Mesendoderm (in vitro differentiated cells): ENCODE measurements at regions not wholly inside any gene's neighbourhood (a gene's known extent, or its start where the extent isn't known, plus 50 kb on each side); places are given as distances from the start of the nearest gene placed in this dataset.

Experiments
- DNase-seq: peaks from one replicate; pipeline ENCODE4 v3.0.0; 2013
- H2AK5ac ChIP-seq: 2 replicates; pipeline ENCODE4 v1.6.1; 2013; ENCODE audit warnings: low read length, inconsistent platforms
- H2BK120ac ChIP-seq: 2 replicates; pipeline ENCODE4 v1.6.1; 2013; ENCODE audit warnings: low read depth, mild to moderate bottlenecking, low read length, moderate library complexity, mixed read lengths
- H2BK15ac ChIP-seq: replicated peaks from 2 replicates; pipeline ENCODE4 v1.6.1; 2013; ENCODE audit warnings: low read depth, mild to moderate bottlenecking, moderate library complexity
- H2BK5ac ChIP-seq: 2 replicates; pipeline ENCODE4 v1.6.1; 2013; ENCODE audit warnings: low read length, inconsistent platforms
- H3K18ac ChIP-seq: 2 replicates; pipeline ENCODE4 v1.6.1; 2013; ENCODE audit warnings: mild to moderate bottlenecking, low read length, mixed read lengths
- H3K23ac ChIP-seq: one replicate; pipeline ENCODE4 v1.6.1; 2013; ENCODE audit warnings: low read length
- H3K27ac ChIP-seq: 2 replicates; pipeline ENCODE4 v1.5.1; 2013; ENCODE audit warnings: low read depth, mild to moderate bottlenecking, inconsistent platforms, low read length, moderate library complexity
- H3K27me3 ChIP-seq: 2 replicates; pipeline ENCODE4 v1.6.1; 2013; ENCODE audit warnings: low read length, control low read depth, mild to moderate bottlenecking, inconsistent platforms; ENCODE audit not compliant: insufficient read depth, poor library complexity
- H3K36me3 ChIP-seq: 2 replicates; pipeline ENCODE4 v1.6.1; 2013; ENCODE audit warnings: low read length, inconsistent platforms; ENCODE audit not compliant: control insufficient read depth, insufficient read depth
- H3K4ac ChIP-seq: one replicate; pipeline ENCODE4 v1.6.1; 2013; ENCODE audit warnings: low read depth, mild to moderate bottlenecking, low read length, moderate library complexity
- H3K4me1 ChIP-seq: 2 replicates; pipeline ENCODE4 v1.6.1; 2013; ENCODE audit warnings: low read depth, low read length, inconsistent platforms; ENCODE audit not compliant: control insufficient read depth
- H3K4me2 ChIP-seq: 2 replicates; pipeline ENCODE4 v1.6.1; 2013; ENCODE audit warnings: low read length
- H3K4me3 ChIP-seq: 2 replicates; pipeline ENCODE4 v1.5.1; 2013; ENCODE audit warnings: mild to moderate bottlenecking, low read length
- H3K56ac ChIP-seq: one replicate; pipeline ENCODE4 v1.6.1; 2013; ENCODE audit warnings: low read length
- H3K79me1 ChIP-seq: 2 replicates; pipeline ENCODE4 v1.6.1; 2013; ENCODE audit warnings: low read length, inconsistent platforms
- H3K79me2 ChIP-seq: 2 replicates; pipeline ENCODE4 v1.6.1; 2013; ENCODE audit warnings: mild to moderate bottlenecking, low read length; ENCODE audit not compliant: control insufficient read depth, insufficient read depth
- H3K9ac ChIP-seq: 2 replicates; pipeline ENCODE4 v1.6.1; 2013; ENCODE audit warnings: low read length, inconsistent platforms
- H4K5ac ChIP-seq: one replicate; pipeline ENCODE4 v1.6.1; 2013; ENCODE audit warnings: low read length
- H4K8ac ChIP-seq: one replicate; pipeline ENCODE4 v1.6.1; 2013; ENCODE audit warnings: low read depth, mild to moderate bottlenecking, control low read depth, low read length, moderate library complexity
- WGBS: extraction: QIAGEN DNeasy Blood & Tissue Kit; methylation state at CpG from one replicate; pipeline ENCODE4 v1.1.7; 2013; ENCODE audit warnings: low lambda C conversion rate, missing lambda C conversion rate; ENCODE audit not compliant: insufficient coverage; ENCODE audit errors: extremely low coverage; 5-methylcytosine and 5-hydroxymethylcytosine counted together

DNA sequence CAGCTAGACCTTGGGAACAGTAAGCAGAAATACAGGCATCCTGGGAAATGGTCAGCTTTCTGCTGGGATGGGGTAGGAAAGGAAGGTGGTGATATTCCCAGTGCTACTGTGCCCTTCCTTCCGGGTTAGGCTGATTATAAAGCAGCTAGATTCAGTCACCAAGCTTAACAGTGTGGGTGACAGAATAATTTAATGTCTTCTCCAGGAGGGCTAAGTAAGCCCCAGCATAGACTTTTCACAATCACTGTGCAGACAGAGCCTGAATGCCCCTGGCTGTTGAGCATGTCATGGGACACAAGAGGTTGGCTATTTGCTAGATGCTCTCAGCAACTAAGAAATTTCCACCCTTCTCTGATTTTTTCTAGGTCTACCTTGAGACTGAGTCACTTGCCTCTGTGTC is 513.0 kb downstream of the TOX3 start:
- H2BK15ac ChIP-seq = no peak overlapping the region
- no peak overlapping the region for H3K4me2 ChIP-seq
- H4K5ac ChIP-seq = no peak overlapping the region
- no peak overlapping the region for H3K18ac ChIP-seq
- H3K36me3 ChIP-seq = no peaks in the 10 kb centered on the region
- no CpG with 5 or more reads among the region's 1 CpG for WGBS
- no peak overlapping the region for H3K27ac ChIP-seq
- H2BK120ac ChIP-seq = no peak overlapping the region
- H3K9ac ChIP-seq = no peak overlapping the region
- no peak overlapping the region for H3K4me3 ChIP-seq
- no peaks in the 10 kb centered on the region for H3K4me1 ChIP-seq
- DNase-seq = no peak
- H3K23ac ChIP-seq = no peak overlapping the region
- H3K27me3 ChIP-seq = no peaks in the 10 kb centered on the region
- no peak overlapping the region for H3K4ac ChIP-seq
- H2AK5ac ChIP-seq = no peak overlapping the region
- H4K8ac ChIP-seq = no peak overlapping the region
- H2BK5ac ChIP-seq = no peak overlapping the region
- no peaks in the 10 kb centered on the region for H3K79me1 ChIP-seq
- H3K79me2 ChIP-seq = no peaks in the 10 kb centered on the region
- no peak overlapping the region for H3K56ac ChIP-seq

DNA sequence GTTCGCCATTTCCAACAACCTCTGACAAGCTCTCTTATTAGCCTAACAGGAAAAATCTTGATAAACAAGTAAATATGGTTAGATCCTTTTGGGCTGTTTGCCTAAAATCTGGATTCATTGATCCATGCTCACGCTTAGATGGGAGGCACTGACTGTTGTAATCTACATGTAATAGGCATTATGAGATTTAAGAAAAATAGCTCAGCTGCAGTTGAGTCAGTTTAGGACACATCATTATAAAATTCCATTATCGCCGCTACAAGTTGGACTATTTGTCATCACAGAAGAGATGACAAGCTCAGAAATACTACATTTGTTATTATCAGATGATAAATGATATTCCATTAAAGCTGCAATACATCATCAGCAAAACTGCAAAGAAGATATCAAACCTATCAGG is 524.0 kb downstream of the TOX3 start:
- Histone ChIP-seq H2BK120ac (no peak overlapping the region), H3K4ac (no peak overlapping the region), H3K79me2 (no peaks in the 10 kb centered on the region), H3K9ac (no peak overlapping the region), H3K23ac (no peak overlapping the region), H3K36me3 (no peaks in the 10 kb centered on the region), H2BK5ac (no peak overlapping the region), H3K4me1 (no peaks in the 10 kb centered on the region), H3K4me3 (no peak overlapping the region), H2BK15ac (no peak overlapping the region), H4K8ac (no peak overlapping the region), H3K27ac (no peak overlapping the region), H2AK5ac (no peak overlapping the region), H3K56ac (no peak overlapping the region), H3K18ac (no peak overlapping the region), H4K5ac (no peak overlapping the region), H3K27me3 (no peaks in the 10 kb centered on the region), H3K4me2 (no peak overlapping the region), H3K79me1 (no peaks in the 10 kb centered on the region)
- no CpG with 5 or more reads among the region's 4 CpGs for WGBS
- DNase-seq = no peak

DNA sequence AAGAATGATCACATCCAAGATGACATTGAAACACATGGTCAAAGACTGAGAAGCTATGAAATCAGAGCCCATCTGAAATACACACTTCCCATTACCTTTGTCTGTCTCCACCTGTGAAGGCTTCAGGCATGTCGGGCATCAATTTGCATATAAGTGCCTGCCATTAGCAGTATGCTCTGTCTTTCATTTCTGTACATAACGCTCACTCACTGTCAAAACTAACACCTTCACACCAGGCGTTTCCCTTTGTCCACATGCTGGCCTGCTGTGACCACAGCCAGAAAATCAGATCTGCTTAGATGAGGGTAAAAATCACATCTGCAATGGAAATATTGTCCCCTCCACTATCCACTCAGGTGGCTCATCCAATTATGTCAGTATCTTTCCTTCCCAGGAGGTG is 524.8 kb downstream of the TOX3 start:
- Histone ChIP-seq H3K4me3 (no peak overlapping the region), H2AK5ac (no peak overlapping the region), H3K4me1 (no peaks in the 10 kb centered on the region), H3K4ac (no peak overlapping the region), H4K8ac (no peak overlapping the region), H3K79me2 (no peaks in the 10 kb centered on the region), H2BK120ac (no peak overlapping the region), H2BK5ac (no peak overlapping the region), H2BK15ac (no peak overlapping the region), H3K79me1 (no peaks in the 10 kb centered on the region), H3K18ac (no peak overlapping the region), H3K4me2 (no peak overlapping the region), H3K36me3 (no peaks in the 10 kb centered on the region), H3K27me3 (no peaks in the 10 kb centered on the region), H3K56ac (no peak overlapping the region), H3K27ac (no peak overlapping the region), H4K5ac (no peak overlapping the region), H3K23ac (no peak overlapping the region), H3K9ac (no peak overlapping the region)
- DNase-seq = no peak
- WGBS = no CpG with 5 or more reads among the region's 3 CpGs

DNA sequence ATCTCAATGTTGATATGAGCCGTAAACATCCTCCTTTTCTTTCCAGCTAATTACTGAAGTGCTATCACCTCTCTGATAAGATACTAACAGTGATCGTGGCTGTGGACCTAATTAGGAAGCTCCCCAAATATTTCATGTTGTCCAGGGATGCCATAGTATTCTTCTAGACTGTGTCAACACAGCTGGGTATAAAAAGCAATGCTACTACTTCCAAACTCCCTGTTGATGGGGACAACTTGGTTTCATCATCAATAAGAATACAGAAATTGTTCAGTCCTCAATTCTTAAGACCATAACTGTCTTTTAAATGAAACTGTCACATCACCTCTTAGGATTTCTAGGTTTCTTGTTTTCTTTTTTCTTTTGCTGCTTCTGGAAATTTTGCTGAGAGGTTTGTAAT is 530.6 kb downstream of the TOX3 start:
- peak; percentile 25 for DNase-seq
- H4K8ac ChIP-seq = no peak overlapping the region
- no peak overlapping the region for H2BK5ac ChIP-seq
- no peak overlapping the region for H3K9ac ChIP-seq
- H3K79me1 ChIP-seq = no peaks in the 10 kb centered on the region
- no peak overlapping the region for H3K4ac ChIP-seq
- no peak overlapping the region for H3K4me2 ChIP-seq
- H3K23ac ChIP-seq = no peak overlapping the region
- no peaks in the 10 kb centered on the region for H3K79me2 ChIP-seq
- H3K56ac ChIP-seq = no peak overlapping the region
- H2BK120ac ChIP-seq = no peak overlapping the region
- H3K4me3 ChIP-seq = no peak overlapping the region
- no peak overlapping the region for H3K27ac ChIP-seq
- no peaks in the 10 kb centered on the region for H3K4me1 ChIP-seq
- H4K5ac ChIP-seq = no peak overlapping the region
- H3K27me3 ChIP-seq = no peaks in the 10 kb centered on the region
- H2BK15ac ChIP-seq = no peak overlapping the region
- H2AK5ac ChIP-seq = no peak overlapping the region
- no peaks in the 10 kb centered on the region for H3K36me3 ChIP-seq
- WGBS = no CpG with 5 or more reads among the region's 2 CpGs
- no peak overlapping the region for H3K18ac ChIP-seq

DNA sequence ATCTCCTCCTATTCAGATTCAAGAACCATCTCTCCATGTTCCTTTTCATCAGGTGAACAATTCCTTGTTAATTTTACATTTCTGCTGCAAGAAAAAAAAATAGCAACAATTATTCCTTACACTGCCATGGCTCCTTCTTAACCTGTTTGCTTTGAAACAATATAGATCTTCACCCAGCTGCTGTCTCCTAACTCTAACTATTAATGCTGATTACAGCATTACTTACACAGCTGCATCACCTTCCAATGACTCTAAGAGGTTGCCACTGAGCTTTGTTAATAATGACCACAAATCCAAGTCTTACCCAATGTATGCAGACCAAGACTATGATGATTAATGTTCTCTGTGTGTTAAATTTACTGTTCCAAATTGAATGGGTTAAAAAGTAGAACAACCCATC is 541.4 kb downstream of the TOX3 start:
- no peak overlapping the region for H4K8ac ChIP-seq

DNA sequence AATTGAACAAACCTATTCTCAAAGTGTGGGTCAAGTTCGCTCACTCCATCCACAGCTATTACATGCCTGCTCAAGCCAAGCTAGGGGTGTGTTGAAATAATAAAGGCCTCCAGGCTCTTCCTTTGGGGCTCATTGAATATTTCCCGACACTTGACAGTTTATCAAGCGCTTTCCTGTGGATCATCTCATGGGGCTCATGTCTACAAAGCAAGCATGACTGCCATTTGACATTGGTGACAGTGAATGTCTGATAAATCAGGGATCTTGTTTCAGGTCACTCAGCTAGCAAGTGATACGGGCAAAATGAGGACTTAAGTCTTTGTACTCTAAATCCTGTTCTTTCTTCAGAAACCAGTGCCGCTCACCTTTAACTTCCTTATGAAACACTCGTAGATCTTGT is 542.6 kb downstream of the TOX3 start:
- no peaks in the 10 kb centered on the region for H3K27me3 ChIP-seq
- DNase-seq = no peak
- H3K27ac ChIP-seq = no peak overlapping the region
- H3K18ac ChIP-seq = no peak overlapping the region
- no peaks in the 10 kb centered on the region for H3K4me1 ChIP-seq
- H2BK5ac ChIP-seq = no peak overlapping the region
- no peaks in the 10 kb centered on the region for H3K79me1 ChIP-seq
- H3K4me3 ChIP-seq = no peak overlapping the region
- H2AK5ac ChIP-seq = no peak overlapping the region
- H4K8ac ChIP-seq = no peak overlapping the region
- no peaks in the 10 kb centered on the region for H3K36me3 ChIP-seq
- no peak overlapping the region for H3K9ac ChIP-seq
- no peak overlapping the region for H3K4me2 ChIP-seq
- H3K79me2 ChIP-seq = no peaks in the 10 kb centered on the region
- H3K23ac ChIP-seq = no peak overlapping the region
- no peak overlapping the region for H3K4ac ChIP-seq
- WGBS = no CpG with 5 or more reads among the region's 6 CpGs
- no peak overlapping the region for H2BK120ac ChIP-seq
- no peak overlapping the region for H2BK15ac ChIP-seq
- H3K56ac ChIP-seq = no peak overlapping the region
- H4K5ac ChIP-seq = no peak overlapping the region

More for the DNA sequence above, 541.4 kb downstream of the TOX3 start:
- Histone ChIP-seq H2AK5ac (no peak overlapping the region), H3K4me1 (no peaks in the 10 kb centered on the region), H4K5ac (no peak overlapping the region), H2BK120ac (no peak overlapping the region), H3K79me2 (no peaks in the 10 kb centered on the region), H2BK5ac (no peak overlapping the region), H3K56ac (no peak overlapping the region), H3K27ac (no peak overlapping the region), H3K4me3 (no peak overlapping the region), H2BK15ac (no peak overlapping the region), H3K27me3 (no peaks in the 10 kb centered on the region), H3K23ac (no peak overlapping the region), H3K79me1 (no peaks in the 10 kb centered on the region), H3K4me2 (no peak overlapping the region), H3K36me3 (no peaks in the 10 kb centered on the region), H3K9ac (no peak overlapping the region), H3K4ac (no peak overlapping the region), H3K18ac (no peak overlapping the region)
- DNase-seq = no peak
